ENCODE measurements at regions not wholly inside any gene's neighbourhood (a gene's known extent, or its start where the extent isn't known, plus 50 kb on each side); places are given as distances from the start of the nearest gene placed in this dataset.

DNA sequence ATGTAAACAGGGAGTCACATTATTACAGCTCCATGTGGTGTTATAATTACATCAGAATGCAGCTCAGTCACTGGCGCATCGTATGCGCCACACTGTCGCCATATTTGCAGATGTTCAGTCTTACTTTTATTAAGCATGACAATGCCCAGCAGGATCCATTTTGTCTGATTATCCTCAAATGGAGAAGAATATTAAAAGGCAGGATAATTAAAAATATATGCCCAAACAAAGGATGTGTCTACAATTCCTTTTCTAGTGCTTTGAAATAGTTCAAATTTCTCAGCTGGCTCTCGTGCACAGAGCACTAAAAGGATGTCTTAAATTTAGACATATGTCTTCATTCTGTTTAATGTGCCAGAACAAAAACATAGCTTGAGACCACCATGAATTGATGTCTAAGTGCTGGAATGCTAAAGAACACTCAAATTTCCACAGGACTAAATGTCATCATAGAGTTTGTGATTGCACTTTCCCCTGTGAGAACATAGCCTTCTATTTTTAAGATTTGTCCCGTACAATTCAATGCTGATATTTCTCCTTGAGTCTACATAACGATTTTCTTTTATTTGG is 168.0 kb downstream of the DKK1 start:
- POLR2A ChIA-PET = interaction anchor here (0.6 kb wide), 1 partner anchor 8 kb away, joined by 3 read pairs; no protein-coding TSS in a partner anchor
- intact Hi-C loops (cut with micrococcal nuclease) = no loop called here
- Mint-ChIP-seq H3K27me3 (ENCODE audit: insufficient read depth, unreplicated experiment) (no peaks in the 10 kb centered on the region), H3K27ac (ENCODE audit: low read depth, unreplicated experiment) (no peak overlapping the region), H3K36me3 (ENCODE audit: insufficient read depth, unreplicated experiment) (peaks cover 5% of the 10 kb centered on the region), H3K9me3 (ENCODE audit: unreplicated experiment) (no peaks in the 10 kb centered on the region), H3K4me1 (ENCODE audit: insufficient read depth, unreplicated experiment) (peaks cover 9% of the 10 kb centered on the region), H3K4me3 (ENCODE audit: unreplicated experiment) (no peak overlapping the region)
- TF ChIP-seq, protein P1, sequence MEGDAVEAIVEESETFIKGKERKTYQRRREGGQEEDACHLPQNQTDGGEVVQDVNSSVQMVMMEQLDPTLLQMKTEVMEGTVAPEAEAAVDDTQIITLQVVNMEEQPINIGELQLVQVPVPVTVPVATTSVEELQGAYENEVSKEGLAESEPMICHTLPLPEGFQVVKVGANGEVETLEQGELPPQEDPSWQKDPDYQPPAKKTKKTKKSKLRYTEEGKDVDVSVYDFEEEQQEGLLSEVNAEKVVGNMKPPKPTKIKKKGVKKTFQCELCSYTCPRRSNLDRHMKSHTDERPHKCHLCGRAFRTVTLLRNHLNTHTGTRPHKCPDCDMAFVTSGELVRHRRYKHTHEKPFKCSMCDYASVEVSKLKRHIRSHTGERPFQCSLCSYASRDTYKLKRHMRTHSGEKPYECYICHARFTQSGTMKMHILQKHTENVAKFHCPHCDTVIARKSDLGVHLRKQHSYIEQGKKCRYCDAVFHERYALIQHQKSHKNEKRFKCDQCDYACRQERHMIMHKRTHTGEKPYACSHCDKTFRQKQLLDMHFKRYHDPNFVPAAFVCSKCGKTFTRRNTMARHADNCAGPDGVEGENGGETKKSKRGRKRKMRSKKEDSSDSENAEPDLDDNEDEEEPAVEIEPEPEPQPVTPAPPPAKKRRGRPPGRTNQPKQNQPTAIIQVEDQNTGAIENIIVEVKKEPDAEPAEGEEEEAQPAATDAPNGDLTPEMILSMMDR (IDR thresholded peaks at IDR 0.05; ENCODE audit: unreplicated experiment) = no peak
- BruUV-seq (replicated peaks) = no TSS peak
- CTCF ChIA-PET = interaction anchor here (1.2 to 1.5 kb wide), 3 partner anchors 8 to 175 kb away, joined by 3 to 8 read pairs (median 5); no protein-coding TSS in a partner anchor
- DNase-seq (ENCODE audit: unreplicated experiment) = no peak

DNA sequence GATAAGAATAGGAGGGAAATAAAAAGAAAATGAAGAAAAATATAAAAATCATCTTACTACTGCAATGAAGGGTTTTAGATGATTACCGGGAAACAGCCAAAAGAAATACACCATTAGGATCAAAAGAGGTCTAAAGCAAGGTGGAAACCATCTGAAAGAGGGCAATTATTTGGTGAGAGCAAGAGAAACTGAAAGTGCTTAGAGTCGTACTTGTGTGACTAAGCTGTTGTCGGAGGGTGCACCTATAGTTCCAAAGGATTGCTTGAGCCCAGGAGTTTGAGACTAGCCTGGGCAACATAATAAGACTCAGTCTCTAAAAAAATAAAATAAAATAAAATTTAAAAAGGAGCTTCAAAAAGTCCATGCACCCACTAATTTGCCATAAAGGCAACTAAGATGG is 169.5 kb downstream of the DKK1 start:
- no peak overlapping the region for H3K27ac Mint-ChIP-seq (ENCODE audit: low read depth, unreplicated experiment)
- TF ChIP-seq, protein P1 (IDR thresholded peaks at IDR 0.05; ENCODE audit: unreplicated experiment) = no peak
- no TSS peak for BruUV-seq (replicated peaks)
- no peaks in the 10 kb centered on the region for H3K27me3 Mint-ChIP-seq (ENCODE audit: insufficient read depth, unreplicated experiment)
- peak; percentile 27 for DNase-seq (ENCODE audit: unreplicated experiment)
- ChIA-PET CTCF (interaction anchor here (1.0 to 12.6 kb wide), 3 partner anchors 32 to 173 kb away, joined by 3 to 389 read pairs (median 4); partner anchors contain the start of gene DKK1), POLR2A (interaction anchor here (1.2 kb wide), 1 partner anchor 32 kb away, joined by 4 read pairs; no protein-coding TSS in a partner anchor)
- H3K9me3 Mint-ChIP-seq (ENCODE audit: unreplicated experiment) = no peaks in the 10 kb centered on the region
- H3K36me3 Mint-ChIP-seq (ENCODE audit: insufficient read depth, unreplicated experiment) = peaks cover 5% of the 10 kb centered on the region
- intact Hi-C loops (cut with micrococcal nuclease) = no loop called here
- peaks cover 12% of the 10 kb centered on the region for H3K4me1 Mint-ChIP-seq (ENCODE audit: insufficient read depth, unreplicated experiment)
- no peak overlapping the region for H3K4me3 Mint-ChIP-seq (ENCODE audit: unreplicated experiment)

DNA sequence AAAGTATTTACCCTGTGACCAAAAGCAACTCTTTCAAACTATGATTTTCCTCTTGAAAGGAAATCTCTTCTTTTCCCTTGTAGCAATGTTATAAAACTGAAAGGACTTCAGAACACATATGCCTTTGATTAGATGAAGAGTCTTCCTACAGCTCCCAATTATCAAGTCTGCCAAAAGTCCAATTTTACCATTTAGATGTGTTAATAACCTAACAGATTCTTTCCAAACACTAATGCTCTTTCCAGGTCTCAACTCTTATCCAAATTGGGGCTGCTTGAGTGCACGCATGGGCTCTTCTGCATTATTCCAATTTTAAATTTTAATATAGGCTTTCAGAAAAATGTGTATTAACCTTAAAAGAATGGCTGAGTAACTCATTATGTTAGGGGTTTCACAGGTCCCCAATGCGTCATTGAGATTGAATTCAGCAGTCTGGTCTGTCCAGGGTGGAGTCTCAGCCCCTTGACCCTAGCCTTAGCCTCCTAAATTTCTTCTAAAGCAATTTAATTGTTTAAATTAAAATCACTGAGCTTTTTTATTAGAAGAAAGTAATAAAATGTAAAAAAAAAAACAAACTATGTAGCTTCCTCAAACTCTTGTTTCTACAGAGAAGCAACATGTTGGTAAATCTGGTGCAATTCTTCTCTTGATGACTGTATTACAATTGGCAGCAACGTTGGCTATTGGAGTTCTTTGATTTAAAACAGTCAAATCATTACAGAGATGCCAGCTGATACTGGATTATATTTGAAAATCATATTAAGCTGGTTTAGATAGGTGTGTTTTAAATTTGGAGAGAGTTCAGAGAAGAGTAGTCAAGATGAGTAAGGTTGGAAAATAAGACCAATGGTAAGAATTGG is 170.4 kb downstream of the DKK1 start:
- Mint-ChIP-seq H3K27me3 (ENCODE audit: insufficient read depth, unreplicated experiment) (no peaks in the 10 kb centered on the region), H3K4me1 (ENCODE audit: insufficient read depth, unreplicated experiment) (peaks cover 15% of the 10 kb centered on the region), H3K4me3 (ENCODE audit: unreplicated experiment) (no peak overlapping the region), H3K27ac (ENCODE audit: low read depth, unreplicated experiment) (no peak overlapping the region), H3K9me3 (ENCODE audit: unreplicated experiment) (no peaks in the 10 kb centered on the region), H3K36me3 (ENCODE audit: insufficient read depth, unreplicated experiment) (peaks cover 5% of the 10 kb centered on the region)
- POLR2A ChIA-PET = interaction anchor here (1.2 kb wide), 1 partner anchor 33 kb away, joined by 4 read pairs; no protein-coding TSS in a partner anchor
- no peak for DNase-seq (ENCODE audit: unreplicated experiment)
- intact Hi-C loops (cut with micrococcal nuclease) = no loop called here
- CTCF ChIA-PET = interaction anchor here (0.5 to 12.6 kb wide), 7 partner anchors 17 to 173 kb away, joined by 3 to 389 read pairs (median 4); partner anchors contain the start of gene DKK1
- BruUV-seq (replicated peaks) = no TSS peak
- TF ChIP-seq, protein P1 (IDR thresholded peaks at IDR 0.05; ENCODE audit: unreplicated experiment) = no peak

DNA sequence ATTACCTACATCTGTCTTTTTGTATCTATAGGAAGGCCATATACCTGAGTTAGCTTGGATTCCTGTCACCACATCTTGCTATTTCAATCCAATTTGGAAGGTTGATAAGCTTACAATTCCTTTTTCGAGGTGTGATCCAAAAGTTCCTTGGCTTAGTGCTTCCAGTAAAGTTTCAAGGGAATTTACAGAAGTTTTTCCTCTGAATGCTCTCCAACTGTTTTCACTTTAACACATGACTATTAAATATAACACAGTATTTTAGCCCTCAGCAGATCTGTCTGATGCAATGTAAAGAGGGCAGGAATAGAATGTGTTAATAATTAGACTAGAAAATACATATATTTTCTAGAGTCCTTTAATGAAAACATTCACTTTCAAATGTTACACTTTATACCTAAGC is 171.4 kb downstream of the DKK1 start:
- no peak overlapping the region for H3K27ac Mint-ChIP-seq (ENCODE audit: low read depth, unreplicated experiment)
- CTCF ChIA-PET = interaction anchor here (0.6 to 12.6 kb wide), 6 partner anchors 21 to 823 kb away, joined by 4 to 389 read pairs (median 4); partner anchors contain the start of gene DKK1
- intact Hi-C loops (cut with micrococcal nuclease) = no loop called here
- no peak for DNase-seq (ENCODE audit: unreplicated experiment)
- H3K4me3 Mint-ChIP-seq (ENCODE audit: unreplicated experiment) = no peak overlapping the region
- TF ChIP-seq, protein P1 (IDR thresholded peaks at IDR 0.05; ENCODE audit: unreplicated experiment) = no peak
- no peaks in the 10 kb centered on the region for H3K9me3 Mint-ChIP-seq (ENCODE audit: unreplicated experiment)
- POLR2A ChIA-PET = interaction anchor here (1.3 to 6.8 kb wide), 5 partner anchors 11 to 186 kb away, joined by 4 to 86 read pairs (median 32); partner anchors contain the start of gene DKK1
- no TSS peak for BruUV-seq (replicated peaks)
- peaks cover 15% of the 10 kb centered on the region for H3K4me1 Mint-ChIP-seq (ENCODE audit: insufficient read depth, unreplicated experiment)
- H3K27me3 Mint-ChIP-seq (ENCODE audit: insufficient read depth, unreplicated experiment) = no peaks in the 10 kb centered on the region
- H3K36me3 Mint-ChIP-seq (ENCODE audit: insufficient read depth, unreplicated experiment) = peaks cover 2% of the 10 kb centered on the region

Data from MCF 10A (cell line).